Astrocyte (in vitro differentiated cells and primary cell): ENCODE measurements at regions not wholly inside any gene's neighbourhood (a gene's known extent, or its start where the extent isn't known, plus 50 kb on each side); places are given as distances from the start of the nearest gene placed in this dataset.

ENCODE experiments used
- DNase-seq: peaks from one replicate; pipeline ENCODE4 v3.0.0-alpha.2; 2010; ENCODE audit warnings: low read depth
- FAIRE-seq: peaks from 2 replicates; lab custom pipeline; 2011; peaks lifted over from hg19 to GRCh38; lab: Jason Lieb, UNC
- H2AFZ ChIP-seq: 2 replicates; pipeline ENCODE4 v1.6.0; 2012; ENCODE audit warnings: low read depth, low read length, inconsistent platforms
- H3K27ac ChIP-seq: 2 replicates; pipeline ENCODE4 v1.5.1; 2011; ENCODE audit warnings: low read depth, low read length, inconsistent platforms
- H3K27me3 ChIP-seq: 2 replicates; pipeline ENCODE4 v1.6.0; 2011; ENCODE audit warnings: low read length, inconsistent platforms; ENCODE audit not compliant: insufficient read depth
- H3K36me3 ChIP-seq: 2 replicates; pipeline ENCODE4 v1.5.1; 2011; ENCODE audit warnings: low read length, inconsistent platforms; ENCODE audit not compliant: insufficient read depth
- H3K4me1 ChIP-seq: 2 replicates; pipeline ENCODE4 v1.5.1; 2011; ENCODE audit warnings: low read length, inconsistent platforms; ENCODE audit not compliant: insufficient read depth
- H3K4me2 ChIP-seq: 2 replicates; pipeline ENCODE4 v1.6.0; 2012; ENCODE audit warnings: low read length, inconsistent platforms
- H3K4me3 ChIP-seq: 2 replicates; pipeline ENCODE4 v1.5.1; 2011; ENCODE audit warnings: low read depth, mild to moderate bottlenecking, low read length, inconsistent platforms; ENCODE audit not compliant: insufficient read depth
- H3K79me2 ChIP-seq: 2 replicates; pipeline ENCODE4 v1.6.0; 2012; ENCODE audit warnings: mild to moderate bottlenecking, low read length, inconsistent platforms; ENCODE audit not compliant: insufficient read depth
- H3K9ac ChIP-seq: 2 replicates; pipeline ENCODE4 v1.6.0; 2012; ENCODE audit warnings: mild to moderate bottlenecking, low read length, inconsistent platforms
- H3K9me3 ChIP-seq: 2 replicates; pipeline ENCODE4 v1.5.1; 2012; ENCODE audit warnings: low read depth, mild to moderate bottlenecking, low read length, inconsistent platforms; ENCODE audit not compliant: insufficient read depth
- H4K20me1 ChIP-seq: 2 replicates; pipeline ENCODE4 v1.6.0; 2012; ENCODE audit warnings: low read length, inconsistent platforms; ENCODE audit not compliant: insufficient read depth
- H3K27ac Mint-ChIP-seq: one replicate; pipeline ENCODE4 v1.8.0; 2021; ENCODE audit warnings: mild to moderate bottlenecking, mixed read lengths; ENCODE audit not compliant: unreplicated experiment
- H3K27me3 Mint-ChIP-seq: one replicate; pipeline ENCODE4 v1.8.0; 2021; ENCODE audit warnings: low read depth, mixed read lengths; ENCODE audit not compliant: unreplicated experiment
- H3K36me3 Mint-ChIP-seq: one replicate; pipeline ENCODE4 v1.8.0; 2021; ENCODE audit warnings: low read depth, mixed read lengths; ENCODE audit not compliant: unreplicated experiment
- H3K4me1 Mint-ChIP-seq: one replicate; pipeline ENCODE4 v1.8.0; 2021; ENCODE audit warnings: low read depth, mixed read lengths; ENCODE audit not compliant: unreplicated experiment
- H3K4me3 Mint-ChIP-seq: one replicate; pipeline ENCODE4 v1.8.0; 2021; ENCODE audit warnings: mild to moderate bottlenecking, moderate library complexity, mixed read lengths; ENCODE audit not compliant: unreplicated experiment
- H3K9me3 Mint-ChIP-seq: one replicate; pipeline ENCODE4 v1.8.0; 2021; ENCODE audit warnings: mild to moderate bottlenecking, mixed read lengths; ENCODE audit not compliant: unreplicated experiment
- CTCF ChIP-seq: IDR thresholded peaks from 2 replicates; pipeline ENCODE4 v1.5.1; 2011; ENCODE audit warnings: low read depth, mild to moderate bottlenecking, inconsistent platforms, low read length, moderate library complexity; ENCODE audit not compliant: insufficient read depth
- EZH2 ChIP-seq: IDR thresholded peaks from 2 replicates; pipeline ENCODE4 v1.6.1; 2012; ENCODE audit warnings: mild to moderate bottlenecking, low read length, inconsistent platforms; ENCODE audit not compliant: insufficient read depth

GRCh38 chr4:163688856-163689255, 194.4 kb downstream of the TMA16 start:
- DNase-seq (no peak), FAIRE-seq (no peak)
- Mint-ChIP-seq H3K9me3 (no peaks in the 10 kb centered on the region), H3K4me3 (no peak overlapping the region), H3K27me3 (no peaks in the 10 kb centered on the region), H3K4me1 (peaks cover 12% of the 10 kb centered on the region), H3K27ac (no peak overlapping the region), H3K36me3 (no peaks in the 10 kb centered on the region)
- H2AFZ ChIP-seq = no peak overlapping the region
- H3K79me2 ChIP-seq = no peaks in the 10 kb centered on the region
- H3K27me3 ChIP-seq = no peaks in the 10 kb centered on the region
- no peak overlapping the region for H3K27ac ChIP-seq
- no peak overlapping the region for H3K4me3 ChIP-seq
- peaks cover 11% of the 10 kb centered on the region for H3K4me1 ChIP-seq
- no peak overlapping the region for H3K4me2 ChIP-seq
- no peaks in the 10 kb centered on the region for H3K9me3 ChIP-seq
- H3K9ac ChIP-seq = no peak overlapping the region
- H4K20me1 ChIP-seq = no peaks in the 10 kb centered on the region
- H3K36me3 ChIP-seq = no peaks in the 10 kb centered on the region
- TF ChIP-seq CTCF (no peak), EZH2 (no peak)

DNA sequence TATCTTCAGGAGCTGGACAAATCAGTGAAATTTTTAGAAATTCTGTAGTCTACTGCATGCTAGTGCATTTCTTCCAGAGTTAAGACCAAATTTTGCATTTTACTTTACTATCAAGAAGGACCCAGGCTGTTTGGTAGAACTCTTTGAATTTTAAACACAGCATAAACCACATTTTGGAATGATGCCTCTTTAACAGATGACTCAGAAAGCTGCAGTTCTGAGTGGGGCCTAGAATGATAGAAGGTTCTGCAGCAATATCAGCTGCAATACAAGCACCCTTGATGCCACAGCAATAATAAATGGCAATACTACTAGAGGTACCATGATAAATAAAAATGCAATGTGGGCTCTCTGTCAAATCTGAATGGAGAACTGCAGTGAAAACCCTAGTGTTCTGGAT, 198.7 kb downstream of the TMA16 start:
- H3K36me3 Mint-ChIP-seq = no peaks in the 10 kb centered on the region
- no peak overlapping the region for H3K4me3 Mint-ChIP-seq
- peak overlapping the region; percentile 92 for H3K27ac ChIP-seq
- peaks cover 22% of the 10 kb centered on the region for H3K4me1 Mint-ChIP-seq
- no peak overlapping the region for H2AFZ ChIP-seq
- H3K27ac Mint-ChIP-seq = no peak overlapping the region
- TF ChIP-seq EZH2 = no peak
- no peak for TF ChIP-seq CTCF
- H3K4me2 ChIP-seq = peak overlapping the region; percentile 76
- FAIRE-seq (no peak), DNase-seq (peak; percentile 76)
- peaks cover 4% of the 10 kb centered on the region for H3K9me3 Mint-ChIP-seq
- no peaks in the 10 kb centered on the region for H3K9me3 ChIP-seq
- H4K20me1 ChIP-seq = no peaks in the 10 kb centered on the region
- peak overlapping the region; percentile 69 for H3K9ac ChIP-seq
- H3K36me3 ChIP-seq = no peaks in the 10 kb centered on the region
- H3K4me3 ChIP-seq = peak overlapping the region; percentile 6
- peaks cover 23% of the 10 kb centered on the region for H3K4me1 ChIP-seq
- H3K27me3 Mint-ChIP-seq = no peaks in the 10 kb centered on the region
- no peaks in the 10 kb centered on the region for H3K79me2 ChIP-seq
- H3K27me3 ChIP-seq = no peaks in the 10 kb centered on the region

DNA sequence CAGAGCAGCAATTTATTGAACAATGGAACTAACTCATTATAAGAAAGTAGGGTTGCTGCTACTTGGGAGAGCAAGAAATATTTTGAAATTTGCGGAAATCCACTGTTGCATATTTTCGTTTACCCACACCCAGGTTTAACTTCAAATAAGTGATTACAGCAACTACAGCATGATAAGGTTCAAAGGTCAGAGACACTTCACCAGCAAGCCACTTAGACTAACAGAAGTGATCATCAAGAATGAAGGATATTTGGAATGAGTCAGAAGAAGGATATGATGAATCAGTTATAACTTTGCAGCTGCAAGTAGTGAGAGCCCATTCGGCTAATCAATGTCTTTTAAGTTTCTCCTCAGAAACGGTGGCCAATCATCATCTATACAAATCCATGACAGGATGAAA, 199.3 kb downstream of the TMA16 start:
- Histone ChIP-seq H3K27ac (peak overlapping the region; percentile 92), H3K27me3 (no peaks in the 10 kb centered on the region), H3K9me3 (no peaks in the 10 kb centered on the region), H3K79me2 (no peaks in the 10 kb centered on the region), H2AFZ (no peak overlapping the region), H3K4me3 (peak overlapping the region; percentile 6), H3K4me1 (peaks cover 23% of the 10 kb centered on the region), H4K20me1 (no peaks in the 10 kb centered on the region), H3K36me3 (no peaks in the 10 kb centered on the region), H3K4me2 (peak overlapping the region; percentile 76), H3K9ac (peak overlapping the region; percentile 69)
- peak overlapping the region; percentile 89 for H3K27ac Mint-ChIP-seq
- H3K27me3 Mint-ChIP-seq = no peaks in the 10 kb centered on the region
- peak; percentile 92 for DNase-seq
- TF ChIP-seq EZH2 (no peak), CTCF (no peak)
- H3K9me3 Mint-ChIP-seq = peaks cover 4% of the 10 kb centered on the region
- peaks cover 22% of the 10 kb centered on the region for H3K4me1 Mint-ChIP-seq
- H3K4me3 Mint-ChIP-seq = no peak overlapping the region
- no peak for FAIRE-seq
- no peaks in the 10 kb centered on the region for H3K36me3 Mint-ChIP-seq
